Gastrocnemius medialis (tissue), 4 donors: ENCODE measurements at regions not wholly inside any gene's neighbourhood (a gene's known extent, or its start where the extent isn't known, plus 50 kb on each side); places are given as distances from the start of the nearest gene placed in this dataset.

Source experiments
- CTCF ChIP-seq, 5 experiments: fragments of 450-650 bp in 3 of 5; fragments of 200-600 bp in 2 of 5; sonication (generic) in 2 of 5; IDR thresholded peaks in 4 of 5; conservative IDR thresholded peaks in 1 of 5; 1 replicate in 4 of 5; 2 replicates in 1 of 5; pipeline ENCODE4 v1.5.1; 2016 to 2019; ENCODE audit warnings: antibody characterized with exemption in 5 of 5, mild to moderate bottlenecking in 3 of 5, moderate library complexity in 3 of 5
- POLR2A ChIP-seq, 2 donors: fragments of 450-650 bp; IDR thresholded peaks; one replicate each; pipeline ENCODE4 v1.6.1; 2017; ENCODE audit warnings: antibody characterized with exemption in 2 of 2, mild to moderate bottlenecking in 2 of 2, moderate library complexity in 2 of 2

- no peak for TF ChIP-seq POLR2A (IDR thresholded peaks at IDR 0.05)
- TF ChIP-seq CTCF (IDR thresholded peaks at IDR 0.05 in 4 of 5, conservative IDR thresholded peaks at IDR 0.05 in 1 of 5): no peak
Observed at GRCh38 chr11:15627560-15627959, 512.8 kb downstream of the INSC start.
